Ascending aorta (tissue), 2 donors: ENCODE measurements at regions not wholly inside any gene's neighbourhood (a gene's known extent, or its start where the extent isn't known, plus 50 kb on each side); places are given as distances from the start of the nearest gene placed in this dataset.

ENCODE experiments used
- DNase-seq, 2 donors: peaks; one replicate each; pipeline ENCODE4 v3.0.0-alpha.2; 2019; ENCODE audit warnings: low spot score in 2 of 2
- H3K27ac ChIP-seq, 2 donors: fragments of 200-600 bp; sonication (generic); one replicate each; pipeline ENCODE4 v1.5.1; 2016 to 2017; ENCODE audit warnings: mild to moderate bottlenecking in 1 of 2
- H3K27me3 ChIP-seq: fragments of 200-600 bp; sonication (generic); one replicate; pipeline ENCODE4 v1.5.1; 2017
- H3K36me3 ChIP-seq, 2 donors: fragments of 200-600 bp; sonication (generic); one replicate each; pipeline ENCODE4 v1.5.1; 2016
- H3K4me1 ChIP-seq, 2 donors: fragments of 200-600 bp; sonication (generic); one replicate each; pipeline ENCODE4 v1.5.1; 2016 to 2017; ENCODE audit warnings: mild to moderate bottlenecking in 1 of 2
- H3K4me3 ChIP-seq, 2 donors: fragments of 200-600 bp; sonication (generic); one replicate each; pipeline ENCODE4 v1.5.1; 2016 to 2017; ENCODE audit warnings: mild to moderate bottlenecking in 1 of 2
- H3K9me3 ChIP-seq, 2 donors: fragments of 200-600 bp; sonication (generic); one replicate each; pipeline ENCODE4 v1.5.1; 2016
- CTCF ChIP-seq, 3 experiments: fragments of 200-600 bp in 2 of 3; fragments of 450-650 bp in 1 of 3; sonication (generic) in 2 of 3; IDR thresholded peaks; one replicate each; pipeline ENCODE4 v1.5.1; 2016 to 2019; ENCODE audit warnings: antibody characterized with exemption in 3 of 3, mild to moderate bottlenecking in 1 of 3, moderate library complexity in 1 of 3
- intact Hi-C: fragments of 100-400 bp; cut with DNase I; formaldehyde crosslinking; loops from one replicate; pipeline ENCODE4 v1.15.1; 2023

- Histone ChIP-seq H3K4me1 (no peaks in the 10 kb centered on the region), H3K27ac (peak overlapping the region; percentile 76 to 77), H3K36me3 (no peaks in the 10 kb centered on the region), H3K27me3 (no peaks in the 10 kb centered on the region), H3K9me3 (no peaks in the 10 kb centered on the region), H3K4me3 (peak overlapping the region; percentile 46 to 61)
- no peak for DNase-seq
- intact Hi-C loops = loop anchor here (5.0 kb wide), 1 partner anchor 441 kb away; no protein-coding TSS in a partner anchor
- no peak for TF ChIP-seq CTCF (IDR thresholded peaks at IDR 0.05)
Observed at GRCh38 chrX:45768666-45769236, 568.1 kb upstream of the DIPK2B start.

GRCh38 chrX:45766981-45767501, 566.4 kb upstream of the DIPK2B start:
- no peak overlapping the region for H3K27ac ChIP-seq

GRCh38 chrX:45765767-45766166, 565.1 kb upstream of the DIPK2B start:
- H3K27ac ChIP-seq = no peak overlapping the region
- H3K36me3 ChIP-seq = no peaks in the 10 kb centered on the region
- no peak for TF ChIP-seq CTCF (IDR thresholded peaks at IDR 0.05)
- H3K4me3 ChIP-seq = no peak overlapping the region
- H3K4me1 ChIP-seq = no peaks in the 10 kb centered on the region
- intact Hi-C loops = loop anchor here (5.0 kb wide), 1 partner anchor 438 kb away; no protein-coding TSS in a partner anchor
- DNase-seq = no peak
- no peaks in the 10 kb centered on the region for H3K27me3 ChIP-seq
- H3K9me3 ChIP-seq = no peaks in the 10 kb centered on the region

More at GRCh38 chrX:45766981-45767501, 566.4 kb upstream of the DIPK2B start:
- Histone ChIP-seq H3K36me3 (no peaks in the 10 kb centered on the region), H3K27me3 (no peaks in the 10 kb centered on the region), H3K4me3 (peak overlapping the region in 1 of 2 donors; percentile 61), H3K4me1 (no peaks in the 10 kb centered on the region), H3K9me3 (no peaks in the 10 kb centered on the region)
- intact Hi-C loops = loop anchor here (5.0 kb wide), 1 partner anchor 440 kb away; no protein-coding TSS in a partner anchor
- DNase-seq = no peak
- TF ChIP-seq CTCF (IDR thresholded peaks at IDR 0.05) = no peak

- Histone ChIP-seq H3K36me3 (no peaks in the 10 kb centered on the region), H3K27me3 (no peaks in the 10 kb centered on the region), H3K4me3 (no peak overlapping the region), H3K9me3 (no peaks in the 10 kb centered on the region), H3K4me1 (no peaks in the 10 kb centered on the region), H3K27ac (no peak overlapping the region)
- DNase-seq = no peak
- TF ChIP-seq CTCF (IDR thresholded peaks at IDR 0.05) = no peak
- intact Hi-C loops = loop anchor here (5.0 kb wide), 1 partner anchor 438 kb away; no protein-coding TSS in a partner anchor
Observed at GRCh38 chrX:45765281-45765680, 564.6 kb upstream of the DIPK2B start.

GRCh38 chrX:45762699-45763647, 562.3 kb upstream of the DIPK2B start:
- H3K36me3 ChIP-seq = no peaks in the 10 kb centered on the region
- no peak for DNase-seq
- TF ChIP-seq CTCF (IDR thresholded peaks at IDR 0.05) = no peak
- no peaks in the 10 kb centered on the region for H3K4me1 ChIP-seq
- H3K27ac ChIP-seq = peak overlapping the region in 1 of 2 donors; percentile 2
- intact Hi-C loops = no loop called here
- H3K4me3 ChIP-seq = no peak overlapping the region
- no peaks in the 10 kb centered on the region for H3K27me3 ChIP-seq
- no peaks in the 10 kb centered on the region for H3K9me3 ChIP-seq
